ENCODE measurements at regions not wholly inside any gene's neighbourhood (a gene's known extent, or its start where the extent isn't known, plus 50 kb on each side); places are given as distances from the start of the nearest gene placed in this dataset.

DNA sequence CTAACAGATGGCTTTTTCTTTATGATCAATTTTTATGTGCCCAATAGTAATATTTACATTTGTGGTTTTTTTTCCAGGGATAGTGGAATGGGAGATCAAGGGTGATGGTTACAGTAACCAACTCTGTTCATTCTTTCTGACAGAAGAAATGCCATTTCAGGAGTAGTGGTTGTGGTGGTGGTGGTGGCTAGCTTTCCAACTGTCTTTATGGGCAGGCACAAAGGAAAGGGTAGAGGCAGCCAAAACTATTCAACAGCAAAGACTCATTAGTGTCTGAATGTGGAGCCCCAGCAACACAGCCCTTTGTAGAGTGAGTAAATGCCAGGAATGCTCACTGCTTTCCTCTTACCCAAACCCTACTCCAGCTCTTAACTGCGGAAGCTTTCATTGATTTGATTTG lies 227.7 kb downstream of the RND3 start:
- peaks cover 8 to 14% of the 10 kb centered on the region in 2 experiments; a peak in 3 of 4 replicates for H3K4me1 Mint-ChIP-seq

More for the DNA sequence above, 227.7 kb downstream of the RND3 start:
- no peaks in the 10 kb centered on the region for H3K79me1 ChIP-seq (ENCODE audit: insufficient read depth, low read depth, low read length, poor library complexity, severe bottlenecking)
- no peak overlapping the region for H3K4me2 ChIP-seq (ENCODE audit: insufficient read depth, insufficient read length, low read length)
- H2BK12ac ChIP-seq (ENCODE audit: insufficient read length, low read depth, low read length): no peak overlapping the region
- H3K23ac ChIP-seq (ENCODE audit: insufficient read length, low read depth, low read length): no peak overlapping the region
- no peak overlapping the region for H2AK5ac ChIP-seq (ENCODE audit: insufficient read length, low read length)
- H3K18ac ChIP-seq (ENCODE audit: insufficient read length, low read depth, low read length): no peak overlapping the region
- H3K9me3 ChIP-seq (ENCODE audit: control insufficient read depth, low read depth, low read length): no peaks in the 10 kb centered on the region
- H3T11ph ChIP-seq (ENCODE audit: low read length): no peak overlapping the region
- H3K23me2 ChIP-seq (ENCODE audit: insufficient read length, low read depth, low read length, poor library complexity, severe bottlenecking): no peaks in the 10 kb centered on the region
- no peak overlapping the region for H2BK20ac ChIP-seq (ENCODE audit: low read depth, low read length, poor library complexity, severe bottlenecking)
- H3K27me3 Mint-ChIP-seq (ENCODE audit: low read depth): no peaks in the 10 kb centered on the region
- TF ChIP-seq, protein P1, sequence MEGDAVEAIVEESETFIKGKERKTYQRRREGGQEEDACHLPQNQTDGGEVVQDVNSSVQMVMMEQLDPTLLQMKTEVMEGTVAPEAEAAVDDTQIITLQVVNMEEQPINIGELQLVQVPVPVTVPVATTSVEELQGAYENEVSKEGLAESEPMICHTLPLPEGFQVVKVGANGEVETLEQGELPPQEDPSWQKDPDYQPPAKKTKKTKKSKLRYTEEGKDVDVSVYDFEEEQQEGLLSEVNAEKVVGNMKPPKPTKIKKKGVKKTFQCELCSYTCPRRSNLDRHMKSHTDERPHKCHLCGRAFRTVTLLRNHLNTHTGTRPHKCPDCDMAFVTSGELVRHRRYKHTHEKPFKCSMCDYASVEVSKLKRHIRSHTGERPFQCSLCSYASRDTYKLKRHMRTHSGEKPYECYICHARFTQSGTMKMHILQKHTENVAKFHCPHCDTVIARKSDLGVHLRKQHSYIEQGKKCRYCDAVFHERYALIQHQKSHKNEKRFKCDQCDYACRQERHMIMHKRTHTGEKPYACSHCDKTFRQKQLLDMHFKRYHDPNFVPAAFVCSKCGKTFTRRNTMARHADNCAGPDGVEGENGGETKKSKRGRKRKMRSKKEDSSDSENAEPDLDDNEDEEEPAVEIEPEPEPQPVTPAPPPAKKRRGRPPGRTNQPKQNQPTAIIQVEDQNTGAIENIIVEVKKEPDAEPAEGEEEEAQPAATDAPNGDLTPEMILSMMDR (conservative IDR thresholded peaks at IDR 0.05): no peak
- no peak overlapping the region for H4K91ac ChIP-seq (ENCODE audit: insufficient read length, low read depth, low read length)
- no peak overlapping the region for H2BK120ac ChIP-seq (ENCODE audit: low read depth, low read length, poor library complexity, severe bottlenecking)
- DNase-seq: no peak
- no peak overlapping the region for H3K27ac Mint-ChIP-seq
- no peak overlapping the region for H3K9ac ChIP-seq (ENCODE audit: extremely low read depth, insufficient read length, low read length)
- H3K56ac ChIP-seq (ENCODE audit: insufficient read length, low read depth, low read length): no peak overlapping the region
- no peaks in the 10 kb centered on the region; a peak in 1 of 5 replicates for H3K9me3 Mint-ChIP-seq
- H3K36me3 Mint-ChIP-seq (ENCODE audit: insufficient read depth in 1 of 3, low read depth in 3 of 3): no peaks in the 10 kb centered on the region; a peak in 2 of 7 replicates
- whole genome bisulfite sequencing (ENCODE audit: extremely low coverage, insufficient read length, low lambda C conversion rate): no CpG with 5 or more reads among the region's 1 CpG
- no peaks in the 10 kb centered on the region for H4K20me1 ChIP-seq (ENCODE audit: control insufficient read depth, insufficient read depth, insufficient read length)
- no peak overlapping the region for H2AFZ ChIP-seq (ENCODE audit: low read length)
- H3K27ac ChIP-seq (ENCODE audit: insufficient read length, low read depth, low read length): no peak overlapping the region
- H3K4ac ChIP-seq (ENCODE audit: low read depth, low read length): no peak overlapping the region
- H3K4me3 Mint-ChIP-seq: no peak overlapping the region
- H4K8ac ChIP-seq (replicated peaks; ENCODE audit: insufficient read length, low read depth, low read length): no peak overlapping the region
- H3K79me2 ChIP-seq (ENCODE audit: insufficient read depth, low read length): no peaks in the 10 kb centered on the region
- no peak overlapping the region for H2BK15ac ChIP-seq (ENCODE audit: low read depth, low read length)
- no peak overlapping the region for H3K14ac ChIP-seq (ENCODE audit: insufficient read depth, low read length)
- H2BK5ac ChIP-seq (ENCODE audit: insufficient read length, low read length): no peak overlapping the region
- H3K27me3 ChIP-seq (ENCODE audit: insufficient read depth, low read length): no peaks in the 10 kb centered on the region
- no peak overlapping the region for H4K5ac ChIP-seq (ENCODE audit: insufficient read length, low read depth, low read length)
- no peaks in the 10 kb centered on the region for H3K4me1 ChIP-seq (ENCODE audit: insufficient read depth, low read length)
